ENCODE measurements at regions not wholly inside any gene's neighbourhood (a gene's known extent, or its start where the extent isn't known, plus 50 kb on each side); places are given as distances from the start of the nearest gene placed in this dataset.

GRCh38 chr7:67713451-67714056 is 716.9 kb downstream of the TYW1 start:
- H3K27me3 ChIP-seq (ENCODE audit: control insufficient read depth in 4 of 4, insufficient read depth in 4 of 4, low read length in 3 of 4), result no peaks in the 10 kb centered on the region
- WGBS, result 86% methylated on average over 13 of the region's 13 CpGs
- H3K4me1 ChIP-seq (ENCODE audit: control insufficient read depth in 4 of 4, insufficient read depth in 4 of 4, low read length in 3 of 4), result no peaks in the 10 kb centered on the region
- H3K4me3 ChIP-seq (ENCODE audit: low read depth in 1 of 3, low read length in 3 of 3), result no peak overlapping the region
- H3K27ac ChIP-seq (ENCODE audit: low read depth in 1 of 2, low read length in 2 of 2), result no peak overlapping the region
- no peak overlapping the region for H3K9ac ChIP-seq (ENCODE audit: low read depth in 1 of 2, low read length in 2 of 2)
- peaks cover 0 to 4% (median 0%) of the 10 kb centered on the region in 4 donors for H3K9me3 ChIP-seq (ENCODE audit: control insufficient read depth in 4 of 4, low read length in 3 of 4)
- no peaks in the 10 kb centered on the region for H3K36me3 ChIP-seq (ENCODE audit: control insufficient read depth in 4 of 4, insufficient read depth in 3 of 4, low read depth in 1 of 4, low read length in 3 of 4)
- TF ChIP-seq FOXA2 (IDR thresholded peaks at IDR 0.05), result no peak
- no peak for TF ChIP-seq CTCF (IDR thresholded peaks at IDR 0.05; ENCODE audit: low read depth, low read length, missing input control)
- DNase-seq (ENCODE audit: low spot score), result no peak

- no peak overlapping the region for H3K4me3 ChIP-seq (ENCODE audit: low read depth in 1 of 3, low read length in 3 of 3)
- 66% methylated on average over 2 of the region's 2 CpGs for WGBS
- no peaks in the 10 kb centered on the region for H3K36me3 ChIP-seq (ENCODE audit: control insufficient read depth in 4 of 4, insufficient read depth in 3 of 4, low read depth in 1 of 4, low read length in 3 of 4)
- no peak overlapping the region for H3K9ac ChIP-seq (ENCODE audit: low read depth in 1 of 2, low read length in 2 of 2)
- no peak for DNase-seq (ENCODE audit: low spot score)
- H3K9me3 ChIP-seq (ENCODE audit: control insufficient read depth in 4 of 4, low read length in 3 of 4), result no peaks in the 10 kb centered on the region
- TF ChIP-seq RAD21 (IDR thresholded peaks at IDR 0.05) (peak; percentile 25 to 43), HNF4G (IDR thresholded peaks at IDR 0.05) (no peak)
- no peak overlapping the region for H3K27ac ChIP-seq (ENCODE audit: low read depth in 1 of 2, low read length in 2 of 2)
- H3K4me1 ChIP-seq (ENCODE audit: control insufficient read depth in 4 of 4, insufficient read depth in 4 of 4, low read length in 3 of 4), result no peaks in the 10 kb centered on the region
- no peaks in the 10 kb centered on the region for H3K27me3 ChIP-seq (ENCODE audit: control insufficient read depth in 4 of 4, insufficient read depth in 4 of 4, low read length in 3 of 4)
These were observed 720.1 kb downstream of the TYW1 start for GRCh38 chr7:67716729-67717128.

GRCh38 chr7:67723591-67723990 is 727.0 kb downstream of the TYW1 start:
- DNase-seq (ENCODE audit: low spot score), result no peak
- Histone ChIP-seq H3K36me3 (ENCODE audit: control insufficient read depth in 4 of 4, insufficient read depth in 3 of 4, low read depth in 1 of 4, low read length in 3 of 4) (no peaks in the 10 kb centered on the region), H3K9me3 (ENCODE audit: control insufficient read depth in 4 of 4, low read length in 3 of 4) (no peaks in the 10 kb centered on the region), H3K27me3 (ENCODE audit: control insufficient read depth in 4 of 4, insufficient read depth in 4 of 4, low read length in 3 of 4) (no peaks in the 10 kb centered on the region), H3K9ac (ENCODE audit: low read depth in 1 of 2, low read length in 2 of 2) (no peak overlapping the region), H3K27ac (ENCODE audit: low read depth in 1 of 2, low read length in 2 of 2) (no peak overlapping the region), H3K4me3 (ENCODE audit: low read depth in 1 of 3, low read length in 3 of 3) (no peak overlapping the region), H3K4me1 (ENCODE audit: control insufficient read depth in 4 of 4, insufficient read depth in 4 of 4, low read length in 3 of 4) (no peaks in the 10 kb centered on the region)
- no peak for TF ChIP-seq YY1 (IDR thresholded peaks at IDR 0.05)
- no peak for TF ChIP-seq NR2F2 (IDR thresholded peaks at IDR 0.05)
- no peak for TF ChIP-seq ZBTB33 (IDR thresholded peaks at IDR 0.05)
- no peak for TF ChIP-seq HNF4G (IDR thresholded peaks at IDR 0.05)
- no peak for TF ChIP-seq RAD21 (IDR thresholded peaks at IDR 0.05)
- TF ChIP-seq TAF1 (conservative IDR thresholded peaks at IDR 0.05), result no peak
- TF ChIP-seq HNF4A (conservative IDR thresholded peaks at IDR 0.05), result no peak
- no peak for TF ChIP-seq SP1 (IDR thresholded peaks at IDR 0.05)
- TF ChIP-seq JUND (IDR thresholded peaks at IDR 0.05), result no peak
- TF ChIP-seq RXRA (IDR thresholded peaks at IDR 0.05), result no peak
- no peak for TF ChIP-seq CTCF (IDR thresholded peaks at IDR 0.05; ENCODE audit: low read depth, low read length, missing input control)
- TF ChIP-seq FOXA2 (IDR thresholded peaks at IDR 0.05), result no peak
- TF ChIP-seq FOXA1 (IDR thresholded peaks at IDR 0.05), result no peak
- TF ChIP-seq REST (IDR thresholded peaks at IDR 0.05), result no peak
- TF ChIP-seq GABPA (IDR thresholded peaks at IDR 0.05 in 1 of 2, conservative IDR thresholded peaks at IDR 0.05 in 1 of 2), result no peak
- TF ChIP-seq EGR1 (IDR thresholded peaks at IDR 0.05; ENCODE audit: low read depth in 2 of 2), result no peak
- TF ChIP-seq MAX (IDR thresholded peaks at IDR 0.05), result no peak
- no peak for TF ChIP-seq ATF3 (IDR thresholded peaks at IDR 0.05)
- 65% methylated on average over 3 of the region's 3 CpGs for WGBS
